NB4 (cell line): ENCODE measurements at regions not wholly inside any gene's neighbourhood (a gene's known extent, or its start where the extent isn't known, plus 50 kb on each side); places are given as distances from the start of the nearest gene placed in this dataset.

Experiments
- CTCF ChIP-seq: IDR thresholded peaks from one replicate; pipeline ENCODE4 v1.5.1; 2012; ENCODE audit warnings: low read depth, low read length
- POLR2A ChIP-seq: IDR thresholded peaks from 2 replicates; pipeline ENCODE4 v1.6.1; 2011; ENCODE audit warnings: mild to moderate bottlenecking; ENCODE audit not compliant: insufficient read length; ENCODE audit errors: extremely low read depth
- TF ChIP-seq, protein P1 (sequence below): IDR thresholded peaks from 2 replicates; pipeline ENCODE4 v1.6.1; 2011; ENCODE audit warnings: low read depth, low read length

- TF ChIP-seq CTCF (no peak), POLR2A (no peak)
- TF ChIP-seq, protein P1, sequence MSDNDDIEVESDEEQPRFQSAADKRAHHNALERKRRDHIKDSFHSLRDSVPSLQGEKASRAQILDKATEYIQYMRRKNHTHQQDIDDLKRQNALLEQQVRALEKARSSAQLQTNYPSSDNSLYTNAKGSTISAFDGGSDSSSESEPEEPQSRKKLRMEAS = no peak
Observed at GRCh38 chr5:54603372-54603771, 85.8 kb downstream of the SNX18 start.
